ENCODE measurements at regions not wholly inside any gene's neighbourhood (a gene's known extent, or its start where the extent isn't known, plus 50 kb on each side); places are given as distances from the start of the nearest gene placed in this dataset.

GRCh38 chr4:23369331-23369730 lies 520.5 kb downstream of the PPARGC1A start:
- no peak for TF ChIP-seq CTCF (IDR thresholded peaks at IDR 0.05; ENCODE audit: low read depth, low read length)
- no peak overlapping the region for H3K4me3 ChIP-seq (ENCODE audit: low read depth, low read length)

GRCh38 chr4:23368081-23368697 lies 521.7 kb downstream of the PPARGC1A start:
- no peak for TF ChIP-seq CTCF (IDR thresholded peaks at IDR 0.05; ENCODE audit: low read depth, low read length)
- no peak overlapping the region for H3K4me3 ChIP-seq (ENCODE audit: low read depth, low read length)

- TF ChIP-seq CTCF (IDR thresholded peaks at IDR 0.05; ENCODE audit: low read depth, low read length) = no peak
- no peak overlapping the region for H3K4me3 ChIP-seq (ENCODE audit: low read depth, low read length)
Observed at GRCh38 chr4:23366557-23366906, 523.3 kb downstream of the PPARGC1A start.

GRCh38 chr4:23365871-23366556 lies 523.8 kb downstream of the PPARGC1A start:
- no peak overlapping the region for H3K4me3 ChIP-seq (ENCODE audit: low read depth, low read length)
- no peak for TF ChIP-seq CTCF (IDR thresholded peaks at IDR 0.05; ENCODE audit: low read depth, low read length)

GRCh38 chr4:23365086-23365485 lies 524.8 kb downstream of the PPARGC1A start:
- no peak overlapping the region for H3K4me3 ChIP-seq (ENCODE audit: low read depth, low read length)
- no peak for TF ChIP-seq CTCF (IDR thresholded peaks at IDR 0.05; ENCODE audit: low read depth, low read length)

- no peak overlapping the region for H3K4me3 ChIP-seq (ENCODE audit: low read depth, low read length)
- TF ChIP-seq CTCF (IDR thresholded peaks at IDR 0.05; ENCODE audit: low read depth, low read length) = no peak
Observed at GRCh38 chr4:23364167-23364566, 525.7 kb downstream of the PPARGC1A start.

- H3K4me3 ChIP-seq (ENCODE audit: low read depth, low read length) = no peak overlapping the region
- no peak for TF ChIP-seq CTCF (IDR thresholded peaks at IDR 0.05; ENCODE audit: low read depth, low read length)
Observed at GRCh38 chr4:23361453-23361852, 528.4 kb downstream of the PPARGC1A start.
